GM19452 (cell line): ENCODE measurements at regions not wholly inside any gene's neighbourhood (a gene's known extent, or its start where the extent isn't known, plus 50 kb on each side); places are given as distances from the start of the nearest gene placed in this dataset.
A peak's percentile ranks its signal among the peaks of the same experiment; 100 is the strongest.
"Not testable (repeated sequence)": the region's sequence is repeated elsewhere in the genome, so short reads cannot be mapped to it uniquely, and the experiment has no call there.

Source experiments
- ATAC-seq: cut with Tn5 transposase; IDR thresholded peaks from one replicate; pipeline ENCODE4 v1.9.1; 2021; ENCODE audit not compliant: unreplicated experiment

GRCh38 chr7:24432677-24433076, 140.6 kb upstream of the PALS2 start:
- ATAC-seq, result no peak

- no peak for ATAC-seq
Observed at GRCh38 chr7:24434972-24435371, 138.3 kb upstream of the PALS2 start.

GRCh38 chr7:24436131-24436920, 136.9 kb upstream of the PALS2 start:
- ATAC-seq, result no peak

- no peak for ATAC-seq
Observed at GRCh38 chr7:24438232-24438631, 135.0 kb upstream of the PALS2 start.

GRCh38 chr7:24439104-24439503, 134.1 kb upstream of the PALS2 start:
- ATAC-seq, result not testable (repeated sequence)

GRCh38 chr7:24440892-24441291, 132.4 kb upstream of the PALS2 start:
- ATAC-seq, result no peak

- no peak for ATAC-seq
Observed at GRCh38 chr7:24441314-24442027, 131.8 kb upstream of the PALS2 start.

GRCh38 chr7:24442170-24442777, 131.0 kb upstream of the PALS2 start:
- ATAC-seq, result no peak

GRCh38 chr7:24444666-24445440, 128.4 kb upstream of the PALS2 start:
- no peak for ATAC-seq

GRCh38 chr7:24448038-24448437, 125.2 kb upstream of the PALS2 start:
- no peak for ATAC-seq

- ATAC-seq, result not testable (repeated sequence)
Observed at GRCh38 chr7:24449416-24449815, 123.8 kb upstream of the PALS2 start.

GRCh38 chr7:24455813-24456525, 117.3 kb upstream of the PALS2 start:
- peak; percentile 71 for ATAC-seq

- ATAC-seq, result no peak
Observed at GRCh38 chr7:24456526-24457218, 116.6 kb upstream of the PALS2 start.

GRCh38 chr7:24457219-24457558, 116.1 kb upstream of the PALS2 start:
- no peak for ATAC-seq

GRCh38 chr7:24462117-24462516, 111.1 kb upstream of the PALS2 start:
- no peak for ATAC-seq

GRCh38 chr7:24462984-24463383, 110.3 kb upstream of the PALS2 start:
- no peak for ATAC-seq

GRCh38 chr7:24463474-24463873, 109.8 kb upstream of the PALS2 start:
- no peak for ATAC-seq

- no peak for ATAC-seq
Observed at GRCh38 chr7:24464861-24465260, 108.4 kb upstream of the PALS2 start.

GRCh38 chr7:24466168-24466768, 107.0 kb upstream of the PALS2 start:
- ATAC-seq, result no peak

- no peak for ATAC-seq
Observed at GRCh38 chr7:24469118-24469517, 104.1 kb upstream of the PALS2 start.
